HG03175 (cell line): ENCODE measurements at regions not wholly inside any gene's neighbourhood (a gene's known extent, or its start where the extent isn't known, plus 50 kb on each side); places are given as distances from the start of the nearest gene placed in this dataset.
"Not testable (repeated sequence)": the region's sequence is repeated elsewhere in the genome, so short reads cannot be mapped to it uniquely, and the experiment has no call there.

Source experiments
- ATAC-seq: cut with Tn5 transposase; IDR thresholded peaks from one replicate; pipeline ENCODE4 v1.9.1; 2021; ENCODE audit warnings: mild to moderate bottlenecking, moderate library complexity; ENCODE audit not compliant: unreplicated experiment

- no peak for ATAC-seq
These were observed 159.8 kb upstream of the TMEM260 start for GRCh38 chr14:56419750-56420149.

GRCh38 chr14:56422221-56422620, 157.4 kb upstream of the TMEM260 start:
- ATAC-seq = no peak

GRCh38 chr14:56422703-56423213, 156.8 kb upstream of the TMEM260 start:
- ATAC-seq = no peak

GRCh38 chr14:56423544-56423943, 156.1 kb upstream of the TMEM260 start:
- no peak for ATAC-seq

- no peak for ATAC-seq
These were observed 148.6 kb upstream of the TMEM260 start for GRCh38 chr14:56431013-56431412.

- ATAC-seq = no peak
These were observed 129.9 kb upstream of the TMEM260 start for GRCh38 chr14:56449670-56450213.

GRCh38 chr14:56452940-56453339, 126.7 kb upstream of the TMEM260 start:
- ATAC-seq = no peak

GRCh38 chr14:56454680-56455079, 124.9 kb upstream of the TMEM260 start:
- not testable (repeated sequence) for ATAC-seq

- no peak for ATAC-seq
These were observed 119.1 kb upstream of the TMEM260 start for GRCh38 chr14:56460469-56460868.

- ATAC-seq = no peak
These were observed 118.0 kb upstream of the TMEM260 start for GRCh38 chr14:56461276-56462275.

- ATAC-seq = no peak
These were observed 116.2 kb upstream of the TMEM260 start for GRCh38 chr14:56463271-56463890.

- ATAC-seq = no peak
These were observed 108.5 kb upstream of the TMEM260 start for GRCh38 chr14:56471056-56471455.

- no peak for ATAC-seq
These were observed 105.1 kb upstream of the TMEM260 start for GRCh38 chr14:56474419-56475022.

GRCh38 chr14:56482310-56482911, 97.2 kb upstream of the TMEM260 start:
- no peak for ATAC-seq

- ATAC-seq = no peak
These were observed 92.4 kb upstream of the TMEM260 start for GRCh38 chr14:56487090-56487667.

GRCh38 chr14:56487761-56488160, 91.8 kb upstream of the TMEM260 start:
- no peak for ATAC-seq

- ATAC-seq = no peak
These were observed 91.3 kb upstream of the TMEM260 start for GRCh38 chr14:56488306-56488705.

GRCh38 chr14:56490379-56490778, 89.2 kb upstream of the TMEM260 start:
- ATAC-seq = no peak

- ATAC-seq = peak; percentile 74
These were observed 88.0 kb upstream of the TMEM260 start for GRCh38 chr14:56491299-56492285.
